ENCODE measurements at regions not wholly inside any gene's neighbourhood (a gene's known extent, or its start where the extent isn't known, plus 50 kb on each side); places are given as distances from the start of the nearest gene placed in this dataset.

- H3K27me3 ChIP-seq (ENCODE audit: control insufficient read depth in 4 of 4, insufficient read depth in 4 of 4, low read length in 3 of 4), result no peaks in the 10 kb centered on the region
- TF ChIP-seq MAX (IDR thresholded peaks at IDR 0.05) (no peak), ZBTB33 (IDR thresholded peaks at IDR 0.05) (no peak), RAD21 (IDR thresholded peaks at IDR 0.05) (no peak), NR2F2 (IDR thresholded peaks at IDR 0.05) (no peak), GABPA (IDR thresholded peaks at IDR 0.05 in 1 of 2, conservative IDR thresholded peaks at IDR 0.05 in 1 of 2) (no peak), TAF1 (conservative IDR thresholded peaks at IDR 0.05) (no peak), YY1 (IDR thresholded peaks at IDR 0.05) (no peak), SP1 (IDR thresholded peaks at IDR 0.05) (no peak), HNF4G (IDR thresholded peaks at IDR 0.05) (no peak), HNF4A (conservative IDR thresholded peaks at IDR 0.05) (no peak)
- no peak overlapping the region for H3K4me3 ChIP-seq (ENCODE audit: low read depth in 1 of 3, low read length in 3 of 3)
- DNase-seq (ENCODE audit: low spot score), result no peak
- H3K36me3 ChIP-seq (ENCODE audit: control insufficient read depth in 4 of 4, insufficient read depth in 3 of 4, low read depth in 1 of 4, low read length in 3 of 4), result no peaks in the 10 kb centered on the region
- no peak overlapping the region for H3K9ac ChIP-seq (ENCODE audit: low read depth in 1 of 2, low read length in 2 of 2)
- no peaks in the 10 kb centered on the region for H3K4me1 ChIP-seq (ENCODE audit: control insufficient read depth in 4 of 4, insufficient read depth in 4 of 4, low read length in 3 of 4)
- H3K9me3 ChIP-seq (ENCODE audit: control insufficient read depth in 4 of 4, low read length in 3 of 4), result no peaks in the 10 kb centered on the region
- no peak overlapping the region for H3K27ac ChIP-seq (ENCODE audit: low read depth in 1 of 2, low read length in 2 of 2)
These were observed 399.8 kb upstream of the SLC8A1 start for GRCh38 chr2:40851661-40852060.

- H3K4me1 ChIP-seq (ENCODE audit: control insufficient read depth in 4 of 4, insufficient read depth in 4 of 4, low read length in 3 of 4), result no peaks in the 10 kb centered on the region
- H3K9ac ChIP-seq (ENCODE audit: low read depth in 1 of 2, low read length in 2 of 2), result no peak overlapping the region
- 71% methylated on average over 1 of the region's 1 CpG for WGBS
- no peak overlapping the region for H3K4me3 ChIP-seq (ENCODE audit: low read depth in 1 of 3, low read length in 3 of 3)
- no peaks in the 10 kb centered on the region for H3K36me3 ChIP-seq (ENCODE audit: control insufficient read depth in 4 of 4, insufficient read depth in 3 of 4, low read depth in 1 of 4, low read length in 3 of 4)
- no peaks in the 10 kb centered on the region for H3K27me3 ChIP-seq (ENCODE audit: control insufficient read depth in 4 of 4, insufficient read depth in 4 of 4, low read length in 3 of 4)
- no peak for DNase-seq (ENCODE audit: low spot score)
- no peaks in the 10 kb centered on the region for H3K9me3 ChIP-seq (ENCODE audit: control insufficient read depth in 4 of 4, low read length in 3 of 4)
- H3K27ac ChIP-seq (ENCODE audit: low read depth in 1 of 2, low read length in 2 of 2), result no peak overlapping the region
- TF ChIP-seq YY1 (IDR thresholded peaks at IDR 0.05) (no peak), MAX (IDR thresholded peaks at IDR 0.05) (no peak), ZBTB33 (IDR thresholded peaks at IDR 0.05) (no peak), HNF4G (IDR thresholded peaks at IDR 0.05) (no peak), CTCF (IDR thresholded peaks at IDR 0.05; ENCODE audit: low read depth, low read length, missing input control) (no peak), NR2F2 (IDR thresholded peaks at IDR 0.05) (no peak), REST (IDR thresholded peaks at IDR 0.05) (no peak), TAF1 (conservative IDR thresholded peaks at IDR 0.05) (no peak), RAD21 (IDR thresholded peaks at IDR 0.05) (no peak)
These were observed 407.7 kb upstream of the SLC8A1 start for GRCh38 chr2:40859617-40860016.
